Astrocyte of the spinal cord (primary cell): ENCODE measurements at regions not wholly inside any gene's neighbourhood (a gene's known extent, or its start where the extent isn't known, plus 50 kb on each side); places are given as distances from the start of the nearest gene placed in this dataset.

Experiments
- DNase-seq: peaks from one replicate; pipeline ENCODE4 v3.0.0; 2011; ENCODE audit warnings: low read depth, low spot score
- H3K4me3 ChIP-seq: 2 replicates; pipeline ENCODE4 v1.5.1; 2011; ENCODE audit warnings: low read depth, mild to moderate bottlenecking, low read length, moderate library complexity
- in situ Hi-C: cut with HindIII; loops from 2 replicates; pipeline ENCODE4 v1.10.0; 2017; ENCODE audit warnings: low sequenced_read_pairs
- TF ChIP-seq, protein P1 (sequence below): IDR thresholded peaks from 2 replicates; pipeline ENCODE4 v1.5.1; 2012; ENCODE audit warnings: low read depth, mild to moderate bottlenecking, low read length, inconsistent platforms

GRCh38 chrX:8284131-8284530 is 113.1 kb upstream of the VCX2 start:
- TF ChIP-seq, protein P1, sequence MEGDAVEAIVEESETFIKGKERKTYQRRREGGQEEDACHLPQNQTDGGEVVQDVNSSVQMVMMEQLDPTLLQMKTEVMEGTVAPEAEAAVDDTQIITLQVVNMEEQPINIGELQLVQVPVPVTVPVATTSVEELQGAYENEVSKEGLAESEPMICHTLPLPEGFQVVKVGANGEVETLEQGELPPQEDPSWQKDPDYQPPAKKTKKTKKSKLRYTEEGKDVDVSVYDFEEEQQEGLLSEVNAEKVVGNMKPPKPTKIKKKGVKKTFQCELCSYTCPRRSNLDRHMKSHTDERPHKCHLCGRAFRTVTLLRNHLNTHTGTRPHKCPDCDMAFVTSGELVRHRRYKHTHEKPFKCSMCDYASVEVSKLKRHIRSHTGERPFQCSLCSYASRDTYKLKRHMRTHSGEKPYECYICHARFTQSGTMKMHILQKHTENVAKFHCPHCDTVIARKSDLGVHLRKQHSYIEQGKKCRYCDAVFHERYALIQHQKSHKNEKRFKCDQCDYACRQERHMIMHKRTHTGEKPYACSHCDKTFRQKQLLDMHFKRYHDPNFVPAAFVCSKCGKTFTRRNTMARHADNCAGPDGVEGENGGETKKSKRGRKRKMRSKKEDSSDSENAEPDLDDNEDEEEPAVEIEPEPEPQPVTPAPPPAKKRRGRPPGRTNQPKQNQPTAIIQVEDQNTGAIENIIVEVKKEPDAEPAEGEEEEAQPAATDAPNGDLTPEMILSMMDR: no peak
- H3K4me3 ChIP-seq: no peak overlapping the region
- in situ Hi-C loops: no loop called here
- DNase-seq: no peak

DNA sequence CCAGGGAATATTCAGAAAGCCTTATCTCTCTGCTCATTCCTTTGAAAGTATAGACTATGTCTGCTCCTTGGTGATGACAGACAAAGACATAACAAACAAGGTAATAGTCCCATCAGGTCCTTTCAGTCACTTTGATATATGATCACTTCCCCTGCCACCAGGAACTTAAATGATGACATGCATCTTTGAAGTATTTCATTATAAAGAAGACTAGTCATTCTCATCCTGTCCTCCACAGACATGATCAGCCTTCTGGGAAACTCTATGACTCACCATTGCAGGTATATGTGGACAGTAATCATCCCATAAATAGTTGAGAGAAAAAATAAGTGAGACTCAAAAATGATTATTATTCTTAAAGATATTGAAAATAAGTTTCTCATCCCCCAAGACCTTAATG is 117.5 kb upstream of the VCX2 start:
- H3K4me3 ChIP-seq: no peak overlapping the region
- DNase-seq: no peak
- in situ Hi-C loops: no loop called here
- TF ChIP-seq, protein P1: no peak

DNA sequence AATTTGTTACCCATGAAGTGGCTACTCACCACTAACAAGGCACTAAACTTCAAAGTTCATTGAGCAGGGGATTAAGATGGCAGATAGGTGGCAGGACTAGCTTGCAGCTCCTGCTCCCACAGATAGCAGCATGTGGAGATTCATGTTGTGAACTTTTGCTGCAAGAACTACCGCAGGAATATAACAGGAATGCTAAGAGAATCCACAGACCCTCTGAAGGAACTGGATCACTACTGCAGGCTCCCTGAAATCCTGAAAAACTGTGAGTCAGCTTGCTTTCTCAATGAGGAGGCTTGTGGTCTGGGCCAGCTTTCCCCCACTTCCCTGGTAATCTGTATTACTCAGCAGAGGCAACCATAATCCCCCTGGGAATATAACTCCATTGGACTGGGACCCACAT is 118.5 kb upstream of the VCX2 start:
- no peak for DNase-seq
- in situ Hi-C loops: no loop called here
- TF ChIP-seq, protein P1: no peak

DNA sequence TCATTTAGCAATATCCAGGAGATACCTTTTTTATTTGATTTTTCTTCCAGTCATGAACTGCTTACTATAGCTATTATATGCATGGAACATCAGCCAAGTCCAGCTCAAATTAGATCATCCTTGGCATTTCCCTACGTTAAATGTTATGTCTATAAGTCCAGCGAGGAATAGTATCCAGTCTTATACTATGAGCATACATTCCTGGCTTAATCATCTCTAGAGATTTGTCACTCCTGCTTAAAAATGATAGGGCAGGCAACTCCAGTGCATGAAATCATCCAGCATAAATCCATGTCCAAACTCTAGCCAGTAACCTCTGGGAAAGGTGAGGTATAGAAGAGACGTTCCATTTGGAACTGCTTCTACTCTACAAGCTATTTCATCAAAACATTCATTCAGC is 126.7 kb upstream of the VCX2 start:
- TF ChIP-seq, protein P1: no peak
- no peak for DNase-seq
- H3K4me3 ChIP-seq: no peak overlapping the region
- in situ Hi-C loops: no loop called here

More for the DNA sequence above, 118.5 kb upstream of the VCX2 start:
- no peak overlapping the region for H3K4me3 ChIP-seq

DNA sequence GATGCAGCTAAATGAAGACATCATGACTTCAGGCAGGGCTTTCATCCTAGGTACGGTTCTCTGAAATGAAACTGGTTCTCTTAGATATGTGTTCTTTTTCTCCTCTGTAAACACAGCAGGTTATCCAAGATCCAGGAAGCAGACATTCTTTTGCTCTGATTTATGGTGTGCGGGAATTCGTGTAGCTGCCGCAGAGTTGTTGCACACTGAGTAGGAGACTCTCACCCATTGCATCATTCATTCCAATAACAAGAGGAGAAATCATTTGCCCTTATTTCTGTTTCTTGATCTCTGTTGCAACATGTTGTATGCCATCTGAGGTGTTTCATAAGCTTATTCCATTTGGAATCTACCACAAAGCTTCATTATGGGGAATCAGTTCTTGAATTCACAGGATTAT is 133.6 kb upstream of the VCX2 start:
- no peak for DNase-seq
- TF ChIP-seq, protein P1: no peak
- in situ Hi-C loops: no loop called here
- no peak overlapping the region for H3K4me3 ChIP-seq

- in situ Hi-C loops: no loop called here
- DNase-seq: no peak
- TF ChIP-seq, protein P1: no peak
- no peak overlapping the region for H3K4me3 ChIP-seq
Measured at GRCh38 chrX:8305350-8305749, 134.3 kb upstream of the VCX2 start.
